Ascending aorta (tissue), 2 donors: ENCODE measurements at regions not wholly inside any gene's neighbourhood (a gene's known extent, or its start where the extent isn't known, plus 50 kb on each side); places are given as distances from the start of the nearest gene placed in this dataset.
"Not testable (repeated sequence)": the region's sequence is repeated elsewhere in the genome, so short reads cannot be mapped to it uniquely, and the experiment has no call there.

Experiments used
- DNase-seq, 2 donors: peaks; one replicate each; pipeline ENCODE4 v3.0.0-alpha.2; 2019; ENCODE audit warnings: low spot score in 2 of 2
- H3K27ac ChIP-seq, 2 donors: fragments of 200-600 bp; sonication (generic); one replicate each; pipeline ENCODE4 v1.5.1; 2016 to 2017; ENCODE audit warnings: mild to moderate bottlenecking in 1 of 2
- H3K27me3 ChIP-seq: fragments of 200-600 bp; sonication (generic); one replicate; pipeline ENCODE4 v1.5.1; 2017
- H3K36me3 ChIP-seq, 2 donors: fragments of 200-600 bp; sonication (generic); one replicate each; pipeline ENCODE4 v1.5.1; 2016
- H3K4me1 ChIP-seq, 2 donors: fragments of 200-600 bp; sonication (generic); one replicate each; pipeline ENCODE4 v1.5.1; 2016 to 2017; ENCODE audit warnings: mild to moderate bottlenecking in 1 of 2
- H3K4me3 ChIP-seq, 2 donors: fragments of 200-600 bp; sonication (generic); one replicate each; pipeline ENCODE4 v1.5.1; 2016 to 2017; ENCODE audit warnings: mild to moderate bottlenecking in 1 of 2
- H3K9me3 ChIP-seq, 2 donors: fragments of 200-600 bp; sonication (generic); one replicate each; pipeline ENCODE4 v1.5.1; 2016
- CTCF ChIP-seq, 3 experiments: fragments of 200-600 bp in 2 of 3; fragments of 450-650 bp in 1 of 3; sonication (generic) in 2 of 3; IDR thresholded peaks; one replicate each; pipeline ENCODE4 v1.5.1; 2016 to 2019; ENCODE audit warnings: antibody characterized with exemption in 3 of 3, mild to moderate bottlenecking in 1 of 3, moderate library complexity in 1 of 3
- intact Hi-C: fragments of 100-400 bp; cut with DNase I; formaldehyde crosslinking; loops from one replicate; pipeline ENCODE4 v1.15.1; 2023

DNA sequence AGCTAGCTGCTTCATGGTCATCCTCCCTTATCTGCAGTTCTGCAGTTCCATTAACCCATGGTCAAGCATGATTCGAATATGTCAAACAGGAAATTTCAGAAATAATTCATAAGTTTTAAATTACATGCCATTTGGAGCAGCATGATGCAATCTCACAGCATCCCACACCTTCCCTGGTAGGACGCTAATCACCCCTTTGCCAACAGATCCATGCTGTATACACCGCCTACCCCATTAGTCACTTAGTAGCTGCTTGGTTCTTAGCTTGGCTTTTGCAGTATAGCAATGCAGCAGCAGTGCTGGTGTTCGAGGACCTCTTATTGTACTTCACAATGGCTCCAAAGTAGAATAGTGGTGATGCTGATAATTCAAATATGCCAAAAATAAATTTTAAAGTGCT is 739.7 kb upstream of the CDH9 start:
- Histone ChIP-seq H3K4me3 (no peak overlapping the region), H3K27me3 (no peaks in the 10 kb centered on the region), H3K27ac (no peak overlapping the region), H3K4me1 (no peaks in the 10 kb centered on the region), H3K36me3 (no peaks in the 10 kb centered on the region), H3K9me3 (no peaks in the 10 kb centered on the region)
- intact Hi-C loops = no loop called here
- no peak for DNase-seq
- no peak for TF ChIP-seq CTCF (IDR thresholded peaks at IDR 0.05)

- no peak for DNase-seq
- H3K9me3 ChIP-seq = no peaks in the 10 kb centered on the region
- intact Hi-C loops = no loop called here
Measured at GRCh38 chr5:27773636-27774035, 735.2 kb upstream of the CDH9 start.

GRCh38 chr5:27773166-27773565 is 734.8 kb upstream of the CDH9 start:
- Histone ChIP-seq H3K9me3 (no peaks in the 10 kb centered on the region), H3K27ac (no peak overlapping the region)

More at GRCh38 chr5:27773636-27774035, 735.2 kb upstream of the CDH9 start:
- Histone ChIP-seq H3K36me3 (no peaks in the 10 kb centered on the region), H3K27ac (no peak overlapping the region), H3K4me1 (no peaks in the 10 kb centered on the region), H3K27me3 (no peaks in the 10 kb centered on the region), H3K4me3 (no peak overlapping the region)
- no peak for TF ChIP-seq CTCF (IDR thresholded peaks at IDR 0.05)

GRCh38 chr5:27769748-27770402 is 731.5 kb upstream of the CDH9 start:
- no peaks in the 10 kb centered on the region for H3K9me3 ChIP-seq
- no peak overlapping the region for H3K4me3 ChIP-seq
- no peaks in the 10 kb centered on the region for H3K27me3 ChIP-seq
- H3K4me1 ChIP-seq = no peaks in the 10 kb centered on the region
- intact Hi-C loops = no loop called here
- no peak for TF ChIP-seq CTCF (IDR thresholded peaks at IDR 0.05)
- DNase-seq = no peak
- H3K36me3 ChIP-seq = no peaks in the 10 kb centered on the region
- no peak overlapping the region for H3K27ac ChIP-seq

More at GRCh38 chr5:27773166-27773565, 734.8 kb upstream of the CDH9 start:
- Histone ChIP-seq H3K36me3 (no peaks in the 10 kb centered on the region), H3K4me3 (no peak overlapping the region), H3K27me3 (no peaks in the 10 kb centered on the region), H3K4me1 (no peaks in the 10 kb centered on the region)
- intact Hi-C loops = no loop called here
- no peak for TF ChIP-seq CTCF (IDR thresholded peaks at IDR 0.05)
- no peak for DNase-seq

DNA sequence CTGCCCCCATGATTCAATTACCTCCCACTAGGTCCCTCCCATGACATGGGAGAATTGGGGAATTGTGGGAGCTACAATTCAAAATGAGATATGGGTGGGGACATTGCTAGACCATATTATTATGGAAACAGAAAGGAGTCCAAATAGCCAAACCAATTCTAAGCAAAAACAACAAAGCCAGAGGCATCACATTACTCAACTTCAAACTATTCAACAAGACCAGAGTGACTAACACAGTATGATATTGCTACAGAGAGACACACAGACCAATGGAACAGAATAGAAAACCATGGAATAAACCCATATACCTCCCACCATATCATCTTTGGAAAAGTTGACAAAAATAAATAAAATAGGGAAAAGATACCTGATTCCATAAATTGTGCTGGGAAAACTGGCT is 710.5 kb upstream of the CDH9 start:
- intact Hi-C loops = no loop called here
- Histone ChIP-seq H3K4me3 (no peak overlapping the region), H3K27me3 (no peaks in the 10 kb centered on the region)

GRCh38 chr5:27743383-27743979 is 705.1 kb upstream of the CDH9 start:
- H3K27ac ChIP-seq, H3K27me3 ChIP-seq, H3K4me3 ChIP-seq, DNase-seq, H3K36me3 ChIP-seq, intact Hi-C loops, H3K9me3 ChIP-seq, H3K4me1 ChIP-seq: not testable (repeated sequence)

More for the DNA sequence above, 710.5 kb upstream of the CDH9 start:
- TF ChIP-seq CTCF (IDR thresholded peaks at IDR 0.05) = no peak
- Histone ChIP-seq H3K9me3 (no peaks in the 10 kb centered on the region), H3K27ac (no peak overlapping the region), H3K4me1 (no peaks in the 10 kb centered on the region), H3K36me3 (no peaks in the 10 kb centered on the region)
- no peak for DNase-seq
